Right lobe of liver (tissue), 6 donors: ENCODE measurements at regions not wholly inside any gene's neighbourhood (a gene's known extent, or its start where the extent isn't known, plus 50 kb on each side); places are given as distances from the start of the nearest gene placed in this dataset.
A peak's percentile ranks its signal among the peaks of the same experiment; 100 is the strongest.

Experiments
- ATAC-seq, 4 donors: fragments of 200-7000 bp; cut with Tn5 transposase; one replicate each; pipeline ENCODE4 v1.9.1; 2020; ENCODE audit warnings: mild to moderate bottlenecking in 4 of 4, moderate library complexity in 4 of 4
- DNase-seq, 3 donors: peaks; one replicate each; pipeline ENCODE4 v3.0.0-alpha.2; 2020
- H3K27ac ChIP-seq, 3 donors: fragments of 200-600 bp; one replicate each; pipeline ENCODE4 v1.8.0; 2022
- H3K27me3 ChIP-seq, 2 donors: fragments of 200-600 bp; one replicate each; pipeline ENCODE4 v1.8.0; 2022
- H3K36me3 ChIP-seq, 4 donors: fragments of 200-600 bp; sonication (generic) in 1 of 4; one replicate each; pipeline versions ENCODE4 v1.5.1 to v1.8.0; 2017 to 2022; ENCODE audit warnings: control low read depth in 1 of 4
- H3K4me1 ChIP-seq, 4 donors: fragments of 200-600 bp; sonication (generic) in 1 of 4; one replicate each; pipeline versions ENCODE4 v1.5.1 to v1.8.0; 2017 to 2022; ENCODE audit warnings: control low read depth in 1 of 4
- H3K4me3 ChIP-seq, 3 donors: fragments of 200-600 bp; one replicate each; pipeline ENCODE4 v1.8.0; 2022
- H3K9me3 ChIP-seq, 4 donors: fragments of 200-600 bp; sonication (generic) in 1 of 4; one replicate each; pipeline versions ENCODE4 v1.5.1 to v1.8.0; 2017 to 2022; ENCODE audit warnings: control low read depth in 1 of 4
- CTCF ChIP-seq, 4 donors: fragments of 200-600 bp in 3 of 4; fragments of 450-650 bp in 1 of 4; IDR thresholded peaks; one replicate each; pipeline versions ENCODE4 v1.5.1 to v1.8.0; 2016 to 2022; ENCODE audit warnings: antibody characterized with exemption in 4 of 4, mild to moderate bottlenecking in 2 of 4
- POLR2A ChIP-seq: fragments of 450-650 bp; IDR thresholded peaks from one replicate; pipeline ENCODE4 v1.6.1; 2017; ENCODE audit warnings: antibody characterized with exemption, mild to moderate bottlenecking
- WGBS: methylation state at CpG from one replicate; pipeline ENCODE4 v1.1.6; 2018; ENCODE audit warnings: low coverage, low lambda C conversion rate; ENCODE audit not compliant: insufficient coverage; ENCODE audit errors: missing lambda C conversion rate; 5-methylcytosine and 5-hydroxymethylcytosine counted together
- intact Hi-C, 2 donors: fragments of 100-400 bp; cut with DNase I; formaldehyde crosslinking; loops; one replicate each; pipeline versions ENCODE4 v1.11.2 to v1.14.1; 2022
- donor health status: DM: no; HTN: yes; CAD: no.
- donor health status: DM: no; HTN: no; CAD: no.
- donor health status: DM: no; HTN: no; CAD: no.
- donor health status: DM: no; HTN: yes; CAD: no.
- donor health status: DM: no; HTN: yes; CAD: no.

GRCh38 chr16:64234200-64234599, 887.7 kb downstream of the CDH11 start:
- ATAC-seq (peak in 1 of 4 donors; percentile 21), DNase-seq (no peak)
- Histone ChIP-seq H3K4me3 (no peak overlapping the region), H3K36me3 (no peaks in the 10 kb centered on the region), H3K27ac (no peak overlapping the region), H3K4me1 (no peaks in the 10 kb centered on the region), H3K27me3 (no peaks in the 10 kb centered on the region), H3K9me3 (no peaks in the 10 kb centered on the region)
- intact Hi-C loops = no loop called here
- TF ChIP-seq CTCF (IDR thresholded peaks at IDR 0.05) (no peak), POLR2A (no peak)
- WGBS = no CpG with 5 or more reads among the region's 3 CpGs

GRCh38 chr16:64225696-64226095, 896.2 kb downstream of the CDH11 start:
- Histone ChIP-seq H3K27me3 (no peaks in the 10 kb centered on the region), H3K36me3 (no peaks in the 10 kb centered on the region), H3K9me3 (no peaks in the 10 kb centered on the region), H3K4me3 (no peak overlapping the region), H3K27ac (no peak overlapping the region), H3K4me1 (no peaks in the 10 kb centered on the region)
- WGBS = 38% methylated on average over 2 of the region's 2 CpGs
- intact Hi-C loops = no loop called here
- ATAC-seq = no peak
- TF ChIP-seq POLR2A = no peak
- TF ChIP-seq CTCF (IDR thresholded peaks at IDR 0.05) = no peak
- DNase-seq = no peak

- TF ChIP-seq POLR2A = no peak
- TF ChIP-seq CTCF (IDR thresholded peaks at IDR 0.05) = no peak
- Histone ChIP-seq H3K4me1 (no peaks in the 10 kb centered on the region), H3K27me3 (no peaks in the 10 kb centered on the region), H3K36me3 (no peaks in the 10 kb centered on the region), H3K27ac (no peak overlapping the region), H3K9me3 (no peaks in the 10 kb centered on the region), H3K4me3 (no peak overlapping the region)
- DNase-seq (no peak), ATAC-seq (no peak)
- intact Hi-C loops = no loop called here
- 58% methylated on average over 10 of the region's 10 CpGs for WGBS
Measured at GRCh38 chr16:64225036-64225435, 896.8 kb downstream of the CDH11 start.

GRCh38 chr16:64217789-64218535, 903.9 kb downstream of the CDH11 start:
- no peak for ATAC-seq
- WGBS = 24% methylated on average over 4 of the region's 4 CpGs
- intact Hi-C loops = no loop called here

More at GRCh38 chr16:64217789-64218535, 903.9 kb downstream of the CDH11 start:
- H3K4me1 ChIP-seq = no peaks in the 10 kb centered on the region
- H3K4me3 ChIP-seq = no peak overlapping the region
- TF ChIP-seq CTCF (IDR thresholded peaks at IDR 0.05) (no peak), POLR2A (no peak)
- H3K9me3 ChIP-seq = no peaks in the 10 kb centered on the region
- H3K36me3 ChIP-seq = no peaks in the 10 kb centered on the region
- no peak for DNase-seq
- no peaks in the 10 kb centered on the region for H3K27me3 ChIP-seq
- H3K27ac ChIP-seq = no peak overlapping the region
